Spleen (tissue), 11 donors: ENCODE measurements at regions not wholly inside any gene's neighbourhood (a gene's known extent, or its start where the extent isn't known, plus 50 kb on each side); places are given as distances from the start of the nearest gene placed in this dataset.
"Not testable (repeated sequence)": the region's sequence is repeated elsewhere in the genome, so short reads cannot be mapped to it uniquely, and the experiment has no call there.

ENCODE experiments used
- DNase-seq: peaks from one replicate; pipeline ENCODE4 v3.0.0-alpha.2; 2020
- H3K27ac ChIP-seq, 8 donors: fragments of 200-600 bp; sonication (generic) in 7 of 8; 1 replicate in 4 of 8; 2 replicates in 4 of 8; pipeline versions ENCODE4 v1.5.0 to v1.8.0; 2016 to 2021; ENCODE audit warnings: inconsistent platforms in 4 of 8, mild to moderate bottlenecking in 4 of 8, moderate library complexity in 1 of 8
- H3K27me3 ChIP-seq, 7 donors: fragments of 200-600 bp; sonication (generic) in 6 of 7; replicated peaks in 1 of 7; 1 replicate in 4 of 7; 2 replicates in 3 of 7; pipeline versions ENCODE4 v1.5.0 to v1.8.0; 2016 to 2021; ENCODE audit warnings: inconsistent platforms in 3 of 7, mild to moderate bottlenecking in 1 of 7
- H3K36me3 ChIP-seq, 6 donors: fragments of 200-600 bp; sonication (generic) in 5 of 6; 1 replicate in 4 of 6; 2 replicates in 2 of 6; pipeline versions ENCODE4 v1.5.0 to v1.8.0; 2016 to 2021; ENCODE audit warnings: inconsistent platforms in 2 of 6
- H3K4me1 ChIP-seq, 6 donors: fragments of 200-600 bp; sonication (generic) in 5 of 6; 1 replicate in 3 of 6; 2 replicates in 3 of 6; pipeline versions ENCODE4 v1.5.0 to v1.8.0; 2016 to 2021; ENCODE audit warnings: inconsistent platforms in 3 of 6
- H3K4me3 ChIP-seq, 8 donors: fragments of 200-600 bp; sonication (generic) in 7 of 8; 1 replicate in 4 of 8; 2 replicates in 4 of 8; pipeline versions ENCODE4 v1.5.0 to v1.8.0; 2016 to 2021; ENCODE audit warnings: inconsistent platforms in 4 of 8, mild to moderate bottlenecking in 4 of 8, moderate library complexity in 2 of 8
- H3K9me3 ChIP-seq, 8 donors: fragments of 200-600 bp; sonication (generic) in 7 of 8; 1 replicate in 4 of 8; 2 replicates in 4 of 8; pipeline versions ENCODE4 v1.5.0 to v1.8.0; 2016 to 2021; ENCODE audit warnings: inconsistent platforms in 4 of 8
- CTCF ChIP-seq, 11 experiments: fragments of 200-600 bp in 7 of 11; fragments of 450-650 bp in 4 of 11; sonication (generic) in 4 of 11; IDR thresholded peaks in 8 of 11; conservative IDR thresholded peaks in 3 of 11; 1 replicate in 7 of 11; 2 replicates in 4 of 11; pipeline versions ENCODE4 v1.4.0 to v1.8.0; 2016 to 2021; ENCODE audit warnings: antibody characterized with exemption in 11 of 11, inconsistent platforms in 4 of 11, mild to moderate bottlenecking in 1 of 11
- POLR2A ChIP-seq, 3 donors: fragments of 450-650 bp; IDR thresholded peaks; one replicate each; pipeline ENCODE4 v1.5.1; 2017; ENCODE audit warnings: antibody characterized with exemption in 3 of 3, mild to moderate bottlenecking in 1 of 3
- POLR2AphosphoS5 ChIP-seq, 3 donors: sonication (generic); formaldehyde crosslinking; IDR thresholded peaks; one replicate each; pipeline ENCODE4 v1.5.1; 2017; ENCODE audit warnings: antibody characterized with exemption in 3 of 3
- WGBS, 5 donors: extraction: QIAGEN DNeasy Blood & Tissue Kit in 3 of 5; methylation state at CpG; one replicate each; pipeline versions ENCODE4 v1.1.5 to v1.1.7; 2013 to 2018; 5-methylcytosine and 5-hydroxymethylcytosine counted together
- intact Hi-C: fragments of 100-400 bp; cut with DNase I; formaldehyde crosslinking; loops from one replicate; pipeline ENCODE4 v1.15.0; 2023; ENCODE audit warnings: low total_unique reads
- donor health status: healthy with polysubstance abuse.
- donor health status: DM: no; HTN: no; CAD: no; lungs with moderate emphysema.
- donor health status: DM: no; HTN: no; CAD: no.
- donor health status: Bipolar disorder and iron deficiency.
- donor health status: healthy.
- donor health status: DM: no; HTN: no; CAD: no.
- donor health status: DM: yes; HTN: yes; CAD: no.

GRCh38 chr2:215825707-215826106 is 187.6 kb downstream of the MREG start:
- TF ChIP-seq POLR2A (IDR thresholded peaks at IDR 0.05) (no peak), CTCF (IDR thresholded peaks at IDR 0.05 in 8 of 11, conservative IDR thresholded peaks at IDR 0.05 in 3 of 11) (no peak), POLR2AphosphoS5 (IDR thresholded peaks at IDR 0.05) (no peak)
- no peaks in the 10 kb centered on the region for H3K27me3 ChIP-seq
- H3K27ac ChIP-seq: no peak overlapping the region
- peaks cover 0 to 10% (median 3%) of the 10 kb centered on the region in 8 donors for H3K9me3 ChIP-seq
- no peak overlapping the region for H3K4me3 ChIP-seq
- no peaks in the 10 kb centered on the region for H3K36me3 ChIP-seq
- intact Hi-C loops: loop anchor here (5.0 kb wide), 1 partner anchor 368 kb away; no protein-coding TSS in a partner anchor
- H3K4me1 ChIP-seq: no peaks in the 10 kb centered on the region
- no peak for DNase-seq

- intact Hi-C loops, H3K36me3 ChIP-seq, H3K4me1 ChIP-seq, H3K27ac ChIP-seq, DNase-seq, H3K4me3 ChIP-seq: not testable (repeated sequence)
- WGBS, 5 donors: 84 to 96% (median 87%) methylated on average over 4 of the region's 4 CpGs
- peaks cover 0 to 14% (median 0%) of the 10 kb centered on the region in 7 donors for H3K27me3 ChIP-seq
- H3K9me3 ChIP-seq: peaks cover 0 to 24% (median 14%) of the 10 kb centered on the region in 8 donors
These were observed 192.1 kb downstream of the MREG start for GRCh38 chr2:215821298-215821697.

GRCh38 chr2:215819713-215820112 is 193.6 kb downstream of the MREG start:
- WGBS, 5 donors: 60 to 95% (median 94%) methylated on average over 1 to 3 of the region's 3 CpGs; no CpG with 5 or more reads in 1 of the 5 donors
- H3K4me1 ChIP-seq, H3K4me3 ChIP-seq, H3K36me3 ChIP-seq, H3K27ac ChIP-seq, intact Hi-C loops, DNase-seq: not testable (repeated sequence)
- H3K9me3 ChIP-seq: peaks cover 0 to 24% (median 14%) of the 10 kb centered on the region in 8 donors
- H3K27me3 ChIP-seq: peaks cover 0 to 14% (median 0%) of the 10 kb centered on the region in 7 donors

GRCh38 chr2:215817046-215817445 is 196.3 kb downstream of the MREG start:
- Histone ChIP-seq H3K4me1 (peaks cover under 1 to 9% (median 5%) of the 10 kb centered on the region in 6 donors), H3K27ac (no peak overlapping the region), H3K36me3 (no peaks in the 10 kb centered on the region), H3K4me3 (no peak overlapping the region), H3K9me3 (peaks cover 0 to 24% (median 14%) of the 10 kb centered on the region in 8 donors), H3K27me3 (peaks cover 0 to 14% (median 0%) of the 10 kb centered on the region in 7 donors)
- no peak for DNase-seq
- intact Hi-C loops: no loop called here
- TF ChIP-seq POLR2A (IDR thresholded peaks at IDR 0.05): no peak
- TF ChIP-seq POLR2AphosphoS5 (IDR thresholded peaks at IDR 0.05): no peak
- no peak for TF ChIP-seq CTCF (IDR thresholded peaks at IDR 0.05 in 8 of 11, conservative IDR thresholded peaks at IDR 0.05 in 3 of 11)
- WGBS, 5 donors: 86 to 100% (median 92%) methylated on average over 1 of the region's 1 CpG

GRCh38 chr2:215816424-215816823 is 196.9 kb downstream of the MREG start:
- H3K27ac ChIP-seq: no peak overlapping the region
- H3K4me1 ChIP-seq: peaks cover 7 to 15% (median 11%) of the 10 kb centered on the region in 6 donors
- TF ChIP-seq POLR2AphosphoS5 (IDR thresholded peaks at IDR 0.05): no peak
- no peak for TF ChIP-seq CTCF (IDR thresholded peaks at IDR 0.05 in 8 of 11, conservative IDR thresholded peaks at IDR 0.05 in 3 of 11)
- no peak for TF ChIP-seq POLR2A (IDR thresholded peaks at IDR 0.05)
- intact Hi-C loops: no loop called here
- no peak for DNase-seq
- H3K9me3 ChIP-seq: peaks cover 0 to 22% (median 13%) of the 10 kb centered on the region in 8 donors
- no peak overlapping the region for H3K4me3 ChIP-seq
- peaks cover 0 to 14% (median 0%) of the 10 kb centered on the region in 7 donors for H3K27me3 ChIP-seq
- 90 to 98% (median 94%) methylated on average over 5 of the region's 5 CpGs for WGBS, 5 donors
- no peaks in the 10 kb centered on the region for H3K36me3 ChIP-seq
